Fibroblast of lung (primary cell): ENCODE measurements at regions not wholly inside any gene's neighbourhood (a gene's known extent, or its start where the extent isn't known, plus 50 kb on each side); places are given as distances from the start of the nearest gene placed in this dataset.

Experiments
- DNase-seq, 2 donors: peaks; one replicate each; pipeline versions ENCODE4 v3.0.0 to v3.0.0-alpha.2; 2010; ENCODE audit warnings: low read depth in 2 of 2
- H2AFZ ChIP-seq: 2 replicates; pipeline ENCODE4 v1.5.1; 2012; ENCODE audit warnings: low read length, control low read depth, inconsistent platforms
- H3K27ac ChIP-seq: 2 replicates; pipeline ENCODE4 v1.5.1; 2011; ENCODE audit warnings: low read length, control low read depth; ENCODE audit not compliant: insufficient read depth
- H3K27me3 ChIP-seq: 2 replicates; pipeline ENCODE4 v1.5.1; 2011; ENCODE audit warnings: mild to moderate bottlenecking, low read length; ENCODE audit not compliant: control insufficient read depth, insufficient read depth
- H3K36me3 ChIP-seq: 2 replicates; pipeline ENCODE4 v1.5.1; 2011; ENCODE audit warnings: low read length; ENCODE audit not compliant: control insufficient read depth, insufficient read depth
- H3K4me1 ChIP-seq: 2 replicates; pipeline ENCODE4 v1.5.1; 2011; ENCODE audit warnings: low read length; ENCODE audit not compliant: control insufficient read depth, insufficient read depth; ENCODE audit errors: extremely low read depth
- H3K4me2 ChIP-seq: 2 replicates; pipeline ENCODE4 v1.5.1; 2011; ENCODE audit warnings: low read length, control low read depth; ENCODE audit not compliant: insufficient read depth; ENCODE audit errors: extremely low read depth
- H3K4me3 ChIP-seq, 4 experiments: fragments of 200-600 bp in 1 of 4; sonication (generic) in 1 of 4; replicated peaks in 1 of 4; 2 replicates each; pipeline ENCODE4 v1.5.1; 2011 to 2016; ENCODE audit warnings: low read length in 4 of 4, low read depth in 3 of 4, mild to moderate bottlenecking in 3 of 4, control low read depth in 2 of 4, inconsistent platforms in 1 of 4, mixed read lengths in 1 of 4; ENCODE audit not compliant: insufficient read depth in 1 of 4; ENCODE audit errors: control extremely low read depth in 1 of 4
- H3K79me2 ChIP-seq: 2 replicates; pipeline ENCODE4 v1.5.1; 2012; ENCODE audit warnings: mild to moderate bottlenecking, low read length, inconsistent platforms; ENCODE audit not compliant: control insufficient read depth, insufficient read depth
- H3K9ac ChIP-seq: 2 replicates; pipeline ENCODE4 v1.5.1; 2011; ENCODE audit warnings: mild to moderate bottlenecking, low read length, control low read depth; ENCODE audit not compliant: insufficient read depth
- H3K9me3 ChIP-seq: 2 replicates; pipeline ENCODE4 v1.5.1; 2012; ENCODE audit warnings: low read depth, low read length; ENCODE audit not compliant: control insufficient read depth, insufficient read depth
- H4K20me1 ChIP-seq: 2 replicates; pipeline ENCODE4 v1.5.1; 2011; ENCODE audit warnings: low read length; ENCODE audit not compliant: control insufficient read depth, insufficient read depth; ENCODE audit errors: extremely low read depth
- CTCF ChIP-seq, 2 donors: IDR thresholded peaks in 1 of 2; conservative IDR thresholded peaks in 1 of 2; 1 replicate in 1 of 2; 2 replicates in 1 of 2; pipeline ENCODE4 v1.5.1; 2011 to 2012; ENCODE audit warnings: low read length in 2 of 2, control low read depth in 1 of 2, inconsistent platforms in 1 of 2, low read depth in 1 of 2, mild to moderate bottlenecking in 1 of 2
- EZH2 ChIP-seq: IDR thresholded peaks from 2 replicates; pipeline ENCODE4 v1.5.1; 2012; ENCODE audit warnings: low read length, control low read depth, mild to moderate bottlenecking; ENCODE audit errors: missing control alignments

- Histone ChIP-seq H3K4me1 (no peaks in the 10 kb centered on the region), H3K36me3 (no peaks in the 10 kb centered on the region), H3K4me3 (no peak overlapping the region), H3K27me3 (no peaks in the 10 kb centered on the region), H3K9me3 (no peaks in the 10 kb centered on the region), H3K4me2 (no peak overlapping the region), H3K27ac (no peak overlapping the region), H3K79me2 (no peaks in the 10 kb centered on the region), H3K9ac (no peak overlapping the region), H2AFZ (no peak overlapping the region), H4K20me1 (no peaks in the 10 kb centered on the region)
- DNase-seq: no peak
- TF ChIP-seq CTCF (conservative IDR thresholded peaks at IDR 0.05 in 1 of 2, IDR thresholded peaks at IDR 0.05 in 1 of 2; ENCODE audit: low read depth in 1 of 2, low read length in 2 of 2) (no peak), EZH2 (no peak)
Observed at GRCh38 chr5:82684165-82684564, 393.0 kb downstream of the TMEM167A start.

GRCh38 chr5:82679660-82680059 is 397.5 kb downstream of the TMEM167A start:
- no peak overlapping the region for H3K9ac ChIP-seq
- no peaks in the 10 kb centered on the region for H3K36me3 ChIP-seq
- H3K79me2 ChIP-seq: no peaks in the 10 kb centered on the region
- H2AFZ ChIP-seq: no peak overlapping the region
- H3K4me1 ChIP-seq: no peaks in the 10 kb centered on the region
- no peak for DNase-seq
- H3K27ac ChIP-seq: no peak overlapping the region
- no peak overlapping the region for H3K4me2 ChIP-seq
- no peaks in the 10 kb centered on the region for H3K27me3 ChIP-seq
- TF ChIP-seq EZH2 (no peak), CTCF (conservative IDR thresholded peaks at IDR 0.05 in 1 of 2, IDR thresholded peaks at IDR 0.05 in 1 of 2; ENCODE audit: low read depth in 1 of 2, low read length in 2 of 2) (no peak)
- H4K20me1 ChIP-seq: no peaks in the 10 kb centered on the region
- H3K9me3 ChIP-seq: no peaks in the 10 kb centered on the region
- H3K4me3 ChIP-seq: no peak overlapping the region

- Histone ChIP-seq H3K9me3 (no peaks in the 10 kb centered on the region), H3K27me3 (no peaks in the 10 kb centered on the region), H3K27ac (no peak overlapping the region), H4K20me1 (no peaks in the 10 kb centered on the region), H2AFZ (no peak overlapping the region), H3K4me3 (no peak overlapping the region), H3K9ac (no peak overlapping the region), H3K79me2 (no peaks in the 10 kb centered on the region), H3K4me1 (no peaks in the 10 kb centered on the region), H3K4me2 (no peak overlapping the region), H3K36me3 (no peaks in the 10 kb centered on the region)
- TF ChIP-seq EZH2 (no peak), CTCF (conservative IDR thresholded peaks at IDR 0.05 in 1 of 2, IDR thresholded peaks at IDR 0.05 in 1 of 2; ENCODE audit: low read depth in 1 of 2, low read length in 2 of 2) (no peak)
- no peak for DNase-seq
Observed at GRCh38 chr5:82676661-82677060, 398.5 kb upstream of the RPS23 start.
